Inferior parietal cortex (tissue), 1 donor: ENCODE measurements at regions not wholly inside any gene's neighbourhood (a gene's known extent, or its start where the extent isn't known, plus 50 kb on each side); places are given as distances from the start of the nearest gene placed in this dataset.
"Not testable (repeated sequence)": the region's sequence is repeated elsewhere in the genome, so short reads cannot be mapped to it uniquely, and the experiment has no call there.

ENCODE experiments used
- DNase-seq: peaks from one replicate; pipeline ENCODE4 v3.0.0-alpha.2; 2016; ENCODE audit errors: extremely low spot score

- DNase-seq: no peak
Measured at GRCh38 chr3:17905996-17906395, 163.6 kb upstream of the TBC1D5 start.

GRCh38 chr3:17901893-17902292 is 159.5 kb upstream of the TBC1D5 start:
- DNase-seq: no peak

- no peak for DNase-seq
Measured at GRCh38 chr3:17894434-17895060, 152.1 kb upstream of the TBC1D5 start.

GRCh38 chr3:17891139-17891856 is 148.9 kb upstream of the TBC1D5 start:
- no peak for DNase-seq

GRCh38 chr3:17885986-17886385 is 143.6 kb upstream of the TBC1D5 start:
- no peak for DNase-seq

- DNase-seq: no peak
Measured at GRCh38 chr3:17882981-17883380, 140.6 kb upstream of the TBC1D5 start.

- no peak for DNase-seq
Measured at GRCh38 chr3:17877299-17877698, 134.9 kb upstream of the TBC1D5 start.

GRCh38 chr3:17874636-17875035 is 132.2 kb upstream of the TBC1D5 start:
- DNase-seq: no peak

GRCh38 chr3:17872457-17872856 is 130.0 kb upstream of the TBC1D5 start:
- DNase-seq: no peak

GRCh38 chr3:17865631-17866030 is 123.2 kb upstream of the TBC1D5 start:
- DNase-seq: no peak

GRCh38 chr3:17861476-17861875 is 119.0 kb upstream of the TBC1D5 start:
- DNase-seq: no peak

GRCh38 chr3:17860840-17861471 is 118.5 kb upstream of the TBC1D5 start:
- DNase-seq: not testable (repeated sequence)

- no peak for DNase-seq
Measured at GRCh38 chr3:17852217-17852616, 109.8 kb upstream of the TBC1D5 start.

- no peak for DNase-seq
Measured at GRCh38 chr3:17850448-17850847, 108.0 kb upstream of the TBC1D5 start.

- DNase-seq: no peak
Measured at GRCh38 chr3:17848102-17848501, 105.7 kb upstream of the TBC1D5 start.

- no peak for DNase-seq
Measured at GRCh38 chr3:17847156-17847555, 104.7 kb upstream of the TBC1D5 start.

- DNase-seq: no peak
Measured at GRCh38 chr3:17846466-17846865, 104.0 kb upstream of the TBC1D5 start.

- no peak for DNase-seq
Measured at GRCh38 chr3:17845026-17845812, 102.8 kb upstream of the TBC1D5 start.

GRCh38 chr3:17844236-17844635 is 101.8 kb upstream of the TBC1D5 start:
- no peak for DNase-seq

- DNase-seq: peak; percentile 75
Measured at GRCh38 chr3:17841190-17841828, 98.9 kb upstream of the TBC1D5 start.

- peak; percentile 9 for DNase-seq
Measured at GRCh38 chr3:17840651-17841050, 98.2 kb upstream of the TBC1D5 start.

GRCh38 chr3:17840126-17840525 is 97.7 kb upstream of the TBC1D5 start:
- DNase-seq: peak; percentile 49
